SKM-1 treated with dmso at 0.1 percent for 144 hours (cell line): ENCODE measurements at regions not wholly inside any gene's neighbourhood (a gene's known extent, or its start where the extent isn't known, plus 50 kb on each side); places are given as distances from the start of the nearest gene placed in this dataset.

Experiments used
- DNase-seq: peaks from one replicate; lab custom pipeline; 2025; ENCODE audit not compliant: unreplicated experiment; lab: John Stamatoyannopoulos, UW

DNA sequence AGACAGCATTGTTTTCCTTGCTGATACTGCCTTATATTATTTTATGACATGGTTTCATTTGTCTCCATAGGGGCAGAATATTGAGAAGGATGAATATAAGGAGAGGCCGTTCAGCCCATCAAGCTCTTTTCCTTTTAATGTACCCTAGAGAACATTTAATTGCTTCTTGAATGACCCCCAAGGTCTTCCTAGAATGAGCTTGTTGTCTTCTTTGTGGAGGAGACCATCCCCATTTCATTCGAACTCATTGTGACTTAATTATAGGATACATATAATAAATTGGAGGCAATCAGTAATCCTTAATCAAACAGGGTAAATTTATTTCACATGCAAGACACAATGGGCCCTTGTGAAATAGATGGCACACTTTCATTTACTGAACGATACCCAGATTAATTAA lies 231.3 kb downstream of the MDFIC start:
- DNase-seq: no peak

DNA sequence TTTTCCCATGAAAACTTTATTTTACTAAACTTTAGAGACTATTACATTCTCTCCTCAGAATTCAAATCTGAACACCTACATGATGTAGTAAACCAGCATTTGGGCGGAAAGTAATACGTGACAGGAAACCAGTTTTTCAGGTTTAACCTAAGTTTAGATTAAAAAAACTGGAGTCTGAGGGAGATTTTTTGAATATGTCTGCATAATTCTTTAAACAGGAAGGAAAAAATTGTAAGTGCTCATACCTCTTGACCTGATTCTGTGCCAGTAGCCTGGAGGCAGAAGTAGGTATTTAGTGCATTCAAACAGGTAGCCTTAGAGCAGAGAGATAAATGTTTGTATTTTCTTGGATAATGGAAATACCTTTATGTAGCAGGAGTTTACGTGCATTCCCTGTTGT lies 224.3 kb downstream of the MDFIC start:
- no peak for DNase-seq

DNA sequence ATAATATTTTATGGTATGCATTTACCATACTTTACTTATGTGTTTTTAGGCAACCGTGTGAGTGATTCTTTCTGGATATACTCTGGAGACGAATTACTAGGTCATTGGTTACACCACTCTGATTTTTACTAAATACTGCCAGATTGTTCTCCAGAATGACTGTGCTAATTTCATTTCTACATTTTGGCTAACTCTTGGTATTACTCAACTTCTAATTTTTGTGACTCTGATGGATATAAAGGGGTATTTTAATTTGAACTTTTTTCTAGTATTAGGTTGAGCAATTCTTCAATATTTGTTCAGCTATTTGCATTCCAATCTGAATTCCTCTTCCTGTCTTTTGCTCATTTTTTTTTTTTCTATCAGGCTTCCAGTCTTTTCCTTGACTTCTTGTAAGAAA lies 223.6 kb downstream of the MDFIC start:
- no peak for DNase-seq

DNA sequence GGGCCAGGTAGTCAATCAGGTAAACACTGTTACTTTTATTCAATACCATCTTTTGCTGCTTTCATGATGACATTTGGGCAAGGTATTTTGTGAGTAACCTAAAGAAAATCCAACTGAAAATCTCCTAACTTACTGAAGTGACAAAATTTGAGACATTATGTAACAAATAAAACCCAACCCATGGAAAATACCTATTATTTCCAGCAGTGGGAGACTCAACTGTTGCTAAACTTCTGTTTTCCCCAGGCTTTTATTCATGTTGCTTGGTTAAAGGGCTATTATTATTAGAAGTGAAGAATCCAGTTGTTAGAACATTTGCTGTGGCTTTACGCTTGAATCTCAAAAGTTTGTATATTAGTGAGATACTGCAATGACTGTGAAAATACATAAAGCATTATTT lies 215.9 kb downstream of the MDFIC start:
- no peak for DNase-seq

DNA sequence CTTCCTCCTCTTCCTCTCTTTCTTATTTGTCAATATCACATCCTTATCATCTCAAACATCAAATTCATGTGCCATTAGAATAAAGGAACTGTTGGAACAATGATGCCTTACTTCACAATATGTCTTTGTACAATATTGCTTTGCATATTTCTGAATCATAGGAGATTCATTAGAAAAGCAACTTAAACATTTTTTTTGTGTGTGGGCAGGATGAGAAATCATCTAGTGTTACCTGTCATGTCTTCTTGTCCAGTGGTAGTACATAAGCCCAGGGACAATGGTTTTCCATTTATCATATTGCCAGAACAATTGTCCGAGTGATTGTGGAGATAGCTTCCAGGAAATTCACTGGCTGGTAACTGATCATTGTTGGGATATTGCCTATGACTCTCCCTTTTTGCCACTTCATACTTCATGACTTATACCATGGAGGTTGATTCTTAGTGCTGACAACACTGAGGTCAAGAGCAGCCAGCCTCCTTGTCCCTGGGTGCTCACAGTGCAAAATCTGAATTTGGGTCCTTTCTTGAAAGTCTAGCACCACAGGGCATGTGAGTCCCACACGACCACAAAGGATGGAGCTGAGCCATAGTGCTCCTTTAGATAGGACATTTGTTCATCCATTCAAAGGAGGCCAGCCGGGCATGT lies 215.0 kb downstream of the MDFIC start:
- no peak for DNase-seq

DNA sequence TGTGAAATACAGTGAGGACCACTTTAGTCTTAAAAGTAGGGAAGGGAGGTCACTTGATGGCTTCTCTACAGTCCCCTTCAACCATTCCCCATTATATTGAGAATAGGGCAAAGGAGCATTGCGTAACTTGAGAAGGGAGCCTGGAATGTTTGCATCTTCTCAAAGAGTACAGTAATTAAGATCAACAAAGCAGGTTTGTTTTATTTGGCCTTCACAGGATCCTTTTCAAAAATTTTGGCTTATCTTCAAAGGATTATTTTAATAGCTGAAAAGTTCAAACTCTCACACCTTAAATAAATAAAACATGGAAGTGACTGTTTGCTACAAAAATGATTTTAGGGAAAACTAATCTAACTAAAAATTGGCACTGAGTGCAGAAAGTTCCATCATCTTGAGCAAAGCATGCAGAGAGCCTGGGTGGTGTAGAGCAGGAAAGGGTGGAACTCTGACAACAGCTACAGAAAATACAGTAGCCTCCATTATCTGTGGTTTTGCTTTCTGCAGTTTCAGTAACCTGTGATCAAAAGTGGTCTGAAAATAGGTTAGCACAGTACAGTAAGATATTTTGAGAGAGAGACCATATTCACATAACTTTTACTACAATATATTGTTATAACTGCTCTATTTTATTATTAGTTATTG lies 214.0 kb downstream of the MDFIC start:
- no peak for DNase-seq

DNA sequence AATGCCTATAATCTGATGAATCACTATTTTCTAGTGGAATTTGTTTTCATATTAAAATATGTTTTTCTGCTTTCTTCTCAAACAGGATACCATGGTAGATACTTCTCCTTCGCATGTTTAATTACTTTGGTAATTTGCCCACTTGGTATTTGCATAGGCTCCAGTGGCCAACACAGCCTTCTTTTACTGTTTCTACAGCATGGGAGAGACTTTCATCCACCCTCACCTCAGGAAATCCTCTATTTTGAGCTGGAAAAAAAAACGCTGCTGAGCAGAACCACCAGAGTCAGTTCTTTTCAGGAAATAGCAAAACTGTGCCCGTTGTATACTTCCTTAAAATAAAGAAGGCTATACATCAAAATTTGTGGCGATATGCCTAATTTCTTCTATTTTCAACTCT lies 213.3 kb downstream of the MDFIC start:
- no peak for DNase-seq

DNA sequence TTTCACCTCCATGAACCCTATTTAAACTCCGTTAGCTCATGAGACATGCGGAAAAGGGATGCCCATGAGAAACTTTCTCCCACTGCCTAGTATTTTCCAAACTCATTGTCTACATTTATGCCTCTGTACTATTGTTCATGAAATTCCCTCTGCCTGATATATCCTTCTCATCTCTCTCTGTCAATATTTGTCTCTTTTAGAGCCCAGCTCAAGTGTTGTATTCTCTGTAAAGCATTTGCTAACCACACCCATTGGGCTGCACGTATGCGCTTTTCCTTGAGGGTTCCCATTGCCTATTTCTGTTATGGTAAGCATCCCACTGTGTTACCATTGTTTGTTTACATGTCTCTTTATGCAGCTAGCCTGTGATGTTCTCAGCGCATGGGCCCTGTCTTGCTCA lies 211.4 kb downstream of the MDFIC start:
- no peak for DNase-seq

DNA sequence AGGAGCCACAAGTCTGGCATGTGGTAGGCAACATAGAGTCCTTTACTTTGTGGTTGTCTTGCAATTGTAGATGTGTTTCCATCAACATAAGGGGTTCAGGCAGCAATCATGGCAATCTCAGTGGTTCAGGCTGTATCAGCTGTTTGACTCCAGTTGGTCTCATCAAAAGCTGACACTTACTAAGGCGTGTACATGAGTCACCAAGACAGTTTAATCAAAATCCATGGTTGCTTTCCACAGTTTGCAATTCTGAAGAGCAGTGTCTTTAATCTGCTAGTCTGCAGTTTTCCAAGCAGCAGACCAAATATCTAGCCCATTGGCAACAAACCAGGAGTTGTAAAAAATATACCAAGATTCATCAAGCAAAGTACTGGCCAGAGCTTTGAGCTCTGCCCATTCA lies 210.2 kb downstream of the MDFIC start:
- DNase-seq: no peak

DNA sequence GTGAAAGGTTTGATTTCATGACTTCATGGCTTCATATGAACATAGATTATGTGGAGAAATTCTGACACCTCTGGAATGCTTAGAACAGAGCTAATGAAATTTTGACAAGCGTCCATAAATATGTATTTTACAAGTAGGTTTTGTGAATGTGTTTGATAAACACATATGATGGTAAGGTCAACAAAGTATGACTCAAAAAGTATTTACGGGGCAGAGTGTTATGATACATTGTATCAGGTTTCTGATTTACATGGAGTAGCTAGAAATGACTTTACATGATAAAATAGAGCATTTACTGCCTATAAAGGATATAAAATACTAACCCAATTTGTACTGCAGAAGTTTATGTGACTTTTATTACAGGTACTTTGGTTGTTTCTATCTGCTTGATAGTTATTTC lies 206.3 kb downstream of the MDFIC start:
- DNase-seq: no peak

DNA sequence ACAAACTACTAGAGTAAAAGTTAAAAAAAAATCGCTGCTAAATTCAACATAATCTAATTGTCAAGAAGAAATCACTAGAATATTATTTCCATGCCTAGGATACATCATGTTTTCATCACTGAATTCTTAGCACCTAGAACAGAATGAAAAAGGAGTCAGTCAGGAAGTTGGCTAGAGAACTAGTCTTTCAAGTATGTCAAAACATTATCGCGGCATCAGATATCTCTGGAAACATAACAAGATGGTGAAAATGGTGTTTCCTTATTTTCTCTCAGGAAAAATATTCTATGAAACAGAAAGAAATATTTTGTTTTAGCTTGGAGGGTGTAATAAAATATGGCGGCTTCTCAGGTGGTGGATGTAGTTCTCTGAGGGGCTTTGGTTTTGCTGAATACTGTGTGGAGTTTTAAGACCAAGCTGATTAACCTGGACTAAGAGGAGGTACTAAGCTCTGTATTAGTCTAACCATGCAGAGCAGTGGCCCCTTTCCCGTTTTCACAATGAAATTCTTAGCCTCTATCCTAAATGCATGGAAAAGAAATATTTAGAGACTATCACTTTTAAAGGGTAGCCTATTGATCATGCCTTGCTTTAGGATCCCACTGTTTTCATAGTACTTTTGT lies 205.6 kb downstream of the MDFIC start:
- DNase-seq: no peak

DNA sequence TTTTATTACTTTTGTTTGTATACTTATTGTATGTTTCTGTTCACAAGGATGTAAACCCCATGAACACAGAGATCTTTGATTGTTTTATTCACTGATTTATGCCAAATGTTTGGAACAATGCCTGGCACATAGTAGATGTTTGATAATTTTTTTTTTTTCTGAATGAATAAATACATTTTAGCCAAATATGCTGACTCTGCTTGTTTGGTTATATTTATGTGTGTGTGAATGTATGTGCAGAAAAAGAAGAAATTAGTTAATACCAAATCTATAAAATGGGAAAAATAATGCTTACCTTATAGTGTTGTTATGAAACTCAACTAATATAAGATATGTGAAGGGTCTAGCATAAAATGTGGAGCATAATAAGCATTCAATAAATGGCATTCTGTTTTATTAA lies 203.9 kb downstream of the MDFIC start:
- DNase-seq: no peak

DNA sequence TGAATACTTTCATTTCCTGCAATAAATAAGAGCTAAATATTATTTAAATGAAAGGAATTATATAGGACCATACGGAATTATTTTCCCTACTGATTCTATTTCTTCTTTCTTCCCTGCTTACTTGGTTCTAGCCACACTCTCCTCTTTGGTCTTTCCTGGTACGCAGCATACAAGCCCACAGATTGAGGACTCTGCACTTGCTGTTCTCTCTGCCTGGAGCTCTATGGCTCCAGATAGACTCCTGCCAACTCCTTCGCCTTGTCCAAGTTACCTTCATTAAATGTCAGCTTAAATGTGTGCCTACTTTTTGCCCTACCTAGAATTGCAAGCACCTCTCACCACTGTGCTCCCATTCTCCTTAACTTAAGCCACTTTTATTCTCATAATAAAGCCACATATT lies 203.4 kb downstream of the MDFIC start:
- no peak for DNase-seq

DNA sequence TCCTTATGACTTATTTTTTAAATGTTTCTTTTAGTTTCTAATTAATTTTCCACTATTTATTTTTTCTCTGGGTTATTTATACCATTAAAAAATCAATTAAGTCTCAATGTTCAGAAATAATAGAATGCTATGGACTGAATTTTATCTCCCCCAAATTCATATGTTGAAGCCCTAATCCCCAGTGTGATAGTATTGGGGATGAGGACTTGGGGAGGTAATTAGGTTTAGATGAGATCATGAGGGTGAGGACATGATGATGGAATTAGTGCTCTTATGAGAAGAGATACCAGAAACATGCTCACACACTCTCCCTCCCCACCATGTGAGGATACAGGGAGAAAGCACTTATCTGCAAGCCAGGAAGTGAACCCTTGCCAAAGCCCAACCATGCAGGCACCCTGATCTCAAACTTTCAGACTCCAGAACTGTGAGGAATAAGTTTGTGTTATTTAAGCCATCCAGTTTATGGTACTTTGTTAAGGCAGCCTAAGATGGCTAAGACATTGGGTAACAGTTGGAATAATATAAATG lies 202.6 kb downstream of the MDFIC start:
- no peak for DNase-seq

DNA sequence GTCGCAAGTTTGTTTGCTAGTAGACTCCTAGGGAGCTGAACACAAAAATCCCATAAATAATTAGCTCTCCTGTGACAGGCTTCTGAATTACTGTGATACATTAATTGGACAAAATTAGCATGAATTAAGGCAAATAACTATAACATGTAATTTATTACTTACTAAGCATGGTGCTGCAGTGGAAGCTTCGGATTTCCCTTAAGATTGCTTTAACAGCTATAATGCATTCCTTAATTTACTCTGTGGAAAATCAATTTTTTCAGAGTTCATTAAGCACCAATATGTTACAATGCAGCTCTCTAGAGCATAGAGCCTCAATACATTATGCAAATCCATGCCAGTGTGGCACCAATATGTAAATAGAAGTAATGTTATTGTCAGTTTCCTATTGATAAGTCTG lies 201.5 kb downstream of the MDFIC start:
- DNase-seq: no peak

DNA sequence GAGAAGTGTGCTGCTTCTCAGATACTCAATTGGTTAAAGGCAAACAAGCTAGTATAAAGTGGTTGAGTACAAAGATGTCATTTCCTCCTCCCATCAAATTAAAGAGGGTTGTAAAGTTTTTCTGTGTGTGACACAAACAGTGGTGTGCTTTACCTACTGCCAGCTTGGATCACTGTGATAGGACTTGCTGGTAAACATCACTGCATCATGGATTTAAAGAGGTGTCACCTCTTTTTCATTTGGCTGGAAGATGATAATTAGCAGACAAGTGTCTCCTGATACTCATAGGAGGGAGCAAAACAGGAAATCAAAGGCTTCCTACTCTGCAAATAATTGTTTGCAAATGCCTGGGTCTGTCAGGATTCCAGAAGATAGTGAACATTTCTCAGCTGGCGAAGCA lies 200.5 kb downstream of the MDFIC start:
- no peak for DNase-seq

DNA sequence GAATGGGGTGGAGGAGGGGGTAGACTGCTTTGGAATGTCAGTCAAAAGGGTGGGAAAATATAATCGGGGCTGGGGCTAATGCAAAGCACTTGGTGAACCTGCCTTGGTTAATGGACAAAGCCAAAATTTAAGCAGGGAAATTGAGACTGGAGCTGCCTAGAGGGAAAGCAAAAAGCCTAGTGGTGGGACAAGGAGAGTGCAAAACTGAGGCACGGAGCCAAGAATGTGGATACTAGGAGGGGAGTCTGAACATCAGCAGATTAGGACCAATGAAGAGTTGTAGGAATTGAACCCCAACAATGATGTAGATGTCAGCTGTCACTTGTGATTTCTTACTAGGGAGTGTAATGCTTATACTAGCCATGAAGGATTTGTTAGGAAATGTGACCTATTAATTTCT lies 195.9 kb downstream of the MDFIC start:
- no peak for DNase-seq

DNA sequence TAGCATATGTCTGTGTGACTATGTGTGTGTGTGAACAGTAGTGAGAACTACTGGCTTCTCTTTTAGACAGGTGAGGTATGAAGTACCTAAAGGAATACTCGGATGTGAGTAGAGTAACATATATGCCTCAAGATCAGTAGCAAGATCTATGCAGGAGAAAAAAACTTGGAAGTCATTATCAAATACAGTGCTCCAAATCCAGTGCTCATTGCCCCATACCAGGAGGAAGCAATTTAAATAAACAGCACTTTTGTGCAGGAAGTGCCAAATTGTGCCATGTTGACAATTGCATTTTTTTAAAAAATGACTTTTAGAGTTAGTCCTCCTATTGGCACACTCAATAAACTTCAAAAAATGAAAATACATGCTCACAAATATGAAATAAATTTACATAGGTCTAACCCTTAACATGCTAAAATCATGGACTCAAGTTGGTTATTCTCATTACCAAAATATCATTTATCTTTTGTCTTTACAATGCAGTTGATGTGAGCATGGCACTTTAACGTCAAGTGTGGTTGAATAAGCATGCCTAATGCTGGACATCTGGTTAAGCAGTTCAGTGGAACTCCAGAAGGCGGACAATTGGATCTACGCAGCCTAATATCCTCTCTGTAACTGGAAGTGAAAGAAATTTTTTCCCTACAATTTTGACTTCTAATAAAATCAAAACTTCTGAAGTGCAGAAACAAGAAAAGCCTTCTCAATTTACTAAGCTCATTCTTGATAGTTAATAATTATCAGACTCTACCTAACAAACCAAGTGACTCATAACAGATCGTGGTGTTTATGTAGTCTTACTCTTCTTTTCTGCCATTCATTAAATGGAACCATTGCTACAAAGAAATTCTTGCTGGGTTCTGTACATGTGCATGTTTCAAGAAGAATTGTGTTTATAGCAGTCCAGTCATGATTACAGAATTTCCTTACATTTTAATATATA lies 195.2 kb downstream of the MDFIC start:
- no peak for DNase-seq

DNA sequence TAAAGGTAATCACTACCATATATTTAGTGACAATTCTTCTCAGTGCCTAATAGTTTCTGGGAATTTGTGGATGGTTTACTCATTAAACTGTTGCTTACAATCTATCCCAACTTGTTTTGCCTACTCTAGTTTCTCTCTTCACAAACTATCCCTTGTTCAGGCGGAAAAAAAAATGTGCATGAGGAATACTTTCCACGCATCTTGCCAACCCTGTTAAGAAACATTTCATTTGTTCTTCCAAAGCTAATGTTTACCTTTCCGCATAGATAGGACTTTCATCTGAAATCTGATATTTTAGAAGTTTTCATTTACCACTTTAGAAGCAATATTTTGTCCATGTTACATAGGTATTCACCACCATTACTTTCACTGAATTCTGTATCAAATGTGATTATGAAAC lies 191.9 kb downstream of the MDFIC start:
- DNase-seq: no peak

DNA sequence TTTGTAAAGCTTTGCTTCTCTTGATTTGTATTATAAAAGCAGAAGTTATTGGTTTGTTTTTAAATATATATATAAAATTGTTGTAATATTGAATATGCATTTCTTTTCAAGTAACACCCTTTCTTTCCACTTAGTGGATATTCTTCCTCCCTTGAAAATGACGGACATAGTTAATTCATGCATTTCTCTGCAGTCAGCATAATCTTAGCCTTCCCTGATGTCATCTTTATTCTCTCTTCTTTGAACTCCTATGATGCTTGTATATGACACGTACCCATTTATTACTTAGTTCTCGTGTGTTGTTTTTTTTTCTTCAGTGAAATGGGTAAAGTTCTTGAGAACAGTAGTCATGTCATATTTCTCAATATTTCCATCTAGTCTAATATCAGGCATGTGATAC lies 191.2 kb downstream of the MDFIC start:
- DNase-seq: no peak

DNA sequence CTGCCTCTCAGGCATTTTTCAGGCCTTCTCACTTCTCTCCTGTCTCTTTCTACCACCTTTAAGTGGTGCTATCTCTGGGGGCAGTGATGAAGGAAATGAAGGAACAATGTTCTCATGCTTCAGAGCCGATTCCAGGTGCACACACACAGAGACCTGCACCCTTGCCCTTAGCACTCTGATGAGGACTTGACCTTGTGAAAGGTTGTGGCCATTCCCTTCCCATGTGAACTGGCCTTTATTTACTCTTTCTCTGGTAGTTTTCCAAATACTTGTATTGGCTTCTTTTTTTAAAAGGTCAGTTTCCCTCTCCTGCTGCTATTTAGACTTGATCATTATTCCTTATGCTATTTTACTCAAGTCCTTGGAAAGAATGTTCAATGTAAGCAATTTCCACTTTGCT lies 188.6 kb downstream of the MDFIC start:
- no peak for DNase-seq
